Keratinocyte (primary cell): ENCODE measurements at regions not wholly inside any gene's neighbourhood (a gene's known extent, or its start where the extent isn't known, plus 50 kb on each side); places are given as distances from the start of the nearest gene placed in this dataset.

ENCODE experiments used
- DNase-seq: peaks from one replicate; pipeline ENCODE4 v3.0.0-alpha.2; 2011; ENCODE audit warnings: low read depth, missing footprints, low spot score
- FAIRE-seq: peaks from 2 replicates; lab custom pipeline; 2011; peaks lifted over from hg19 to GRCh38; lab: Jason Lieb, UNC
- H2AFZ ChIP-seq: 2 replicates; pipeline ENCODE4 v1.6.0; 2012; ENCODE audit warnings: low read length, control low read depth, inconsistent platforms; ENCODE audit not compliant: control insufficient read depth
- H3K27ac ChIP-seq: 2 replicates; pipeline ENCODE4 v1.5.1; 2011; ENCODE audit warnings: low read length; ENCODE audit not compliant: control insufficient read depth, insufficient read depth
- H3K27me3 ChIP-seq: 3 replicates; pipeline ENCODE4 v1.6.0; 2011; ENCODE audit warnings: low read length; ENCODE audit not compliant: control insufficient read depth, insufficient read depth; ENCODE audit errors: extremely low read depth
- H3K36me3 ChIP-seq, 2 experiments: 2 replicates in 1 of 2; 3 replicates in 1 of 2; pipeline ENCODE4 v1.5.1; 2011; ENCODE audit warnings: low read length in 2 of 2, mild to moderate bottlenecking in 1 of 2; ENCODE audit not compliant: control insufficient read depth in 2 of 2, insufficient read depth in 2 of 2; ENCODE audit errors: extremely low read depth in 1 of 2
- H3K4me1 ChIP-seq: 3 replicates; pipeline ENCODE4 v1.5.1; 2011; ENCODE audit warnings: low read length; ENCODE audit not compliant: control insufficient read depth, insufficient read depth; ENCODE audit errors: extremely low read depth
- H3K4me2 ChIP-seq: 3 replicates; pipeline ENCODE4 v1.6.0; 2011; ENCODE audit warnings: low read depth, low read length; ENCODE audit not compliant: control insufficient read depth, insufficient read depth; ENCODE audit errors: extremely low read depth
- H3K4me3 ChIP-seq, 3 experiments: fragments of 200-600 bp in 1 of 3; sonication (generic) in 1 of 3; 2 replicates in 2 of 3; 3 replicates in 1 of 3; pipeline ENCODE4 v1.5.1; 2011 to 2016; ENCODE audit warnings: low read length in 3 of 3, mild to moderate bottlenecking in 3 of 3, control low read depth in 2 of 3, inconsistent platforms in 1 of 3, low read depth in 1 of 3, mixed read lengths in 1 of 3, mixed run types in 1 of 3, moderate library complexity in 1 of 3; ENCODE audit not compliant: control insufficient read depth in 2 of 3, insufficient read depth in 2 of 3; ENCODE audit errors: extremely low read depth in 1 of 3
- H3K79me2 ChIP-seq: 2 replicates; pipeline ENCODE4 v1.6.0; 2012; ENCODE audit warnings: low read length; ENCODE audit not compliant: control insufficient read depth, insufficient read depth
- H3K9ac ChIP-seq: 3 replicates; pipeline ENCODE4 v1.6.0; 2011; ENCODE audit warnings: low read length; ENCODE audit not compliant: control insufficient read depth, insufficient read depth; ENCODE audit errors: extremely low read depth
- H3K9me1 ChIP-seq: 3 replicates; pipeline ENCODE4 v1.6.0; 2011; ENCODE audit warnings: low read length; ENCODE audit not compliant: control insufficient read depth, insufficient read depth; ENCODE audit errors: extremely low read depth
- H3K9me3 ChIP-seq: 2 replicates; pipeline ENCODE4 v1.5.1; 2012; ENCODE audit warnings: low read depth, low read length; ENCODE audit not compliant: control insufficient read depth
- H4K20me1 ChIP-seq: 3 replicates; pipeline ENCODE4 v1.6.0; 2011; ENCODE audit warnings: low read length; ENCODE audit not compliant: control insufficient read depth, insufficient read depth; ENCODE audit errors: extremely low read depth
- CTCF ChIP-seq, 3 experiments: IDR thresholded peaks in 1 of 3; conservative IDR thresholded peaks in 1 of 3; optimal IDR thresholded peaks in 1 of 3; 2 replicates in 2 of 3; 3 replicates in 1 of 3; pipeline versions ENCODE3 to v1.5.1; 2011; ENCODE audit warnings: low read length in 3 of 3, mild to moderate bottlenecking in 3 of 3, moderate library complexity in 2 of 3, control low read depth in 1 of 3, inconsistent platforms in 1 of 3; ENCODE audit not compliant: insufficient read depth in 2 of 3; ENCODE audit errors: extremely low read depth in 1 of 3
- EZH2 ChIP-seq: IDR thresholded peaks from one replicate; pipeline ENCODE4 v1.6.1; 2012; ENCODE audit warnings: inconsistent platforms, mild to moderate bottlenecking, low read length, moderate library complexity
- dilution Hi-C: fragments of 300-500 bp; cut with MboI; formaldehyde crosslinking; loops from one replicate; pipeline ENCODE4 v1.7.0; 2020; ENCODE audit warnings: low sequenced_read_pairs; ENCODE audit not compliant: extremely low pct_ligation_motif_present

- H4K20me1 ChIP-seq, result no peaks in the 10 kb centered on the region
- no peaks in the 10 kb centered on the region for H3K9me1 ChIP-seq
- no peak overlapping the region for H3K4me3 ChIP-seq
- H3K27me3 ChIP-seq, result no peaks in the 10 kb centered on the region
- dilution Hi-C loops, result no loop called here
- H3K79me2 ChIP-seq, result no peaks in the 10 kb centered on the region
- no peak overlapping the region for H2AFZ ChIP-seq
- no peaks in the 10 kb centered on the region for H3K36me3 ChIP-seq
- TF ChIP-seq CTCF (optimal IDR thresholded peaks at IDR 0.05 in 1 of 3, IDR thresholded peaks at IDR 0.05 in 1 of 3, conservative IDR thresholded peaks at IDR 0.05 in 1 of 3; ENCODE audit: extremely low read depth in 1 of 3, insufficient read depth in 2 of 3, low read length in 3 of 3) (no peak), EZH2 (no peak)
- no peak overlapping the region for H3K4me2 ChIP-seq
- H3K27ac ChIP-seq, result no peak overlapping the region
- FAIRE-seq, result no peak
- no peaks in the 10 kb centered on the region for H3K9me3 ChIP-seq
- no peak for DNase-seq
- peaks cover 9% of the 10 kb centered on the region for H3K4me1 ChIP-seq
- H3K9ac ChIP-seq, result no peak overlapping the region
Observed at GRCh38 chr6:121828146-121828886, 392.9 kb downstream of the GJA1 start.

- H3K79me2 ChIP-seq, result no peaks in the 10 kb centered on the region
- H3K4me1 ChIP-seq, result peaks cover 9% of the 10 kb centered on the region
- TF ChIP-seq EZH2 (no peak), CTCF (optimal IDR thresholded peaks at IDR 0.05 in 1 of 3, IDR thresholded peaks at IDR 0.05 in 1 of 3, conservative IDR thresholded peaks at IDR 0.05 in 1 of 3; ENCODE audit: extremely low read depth in 1 of 3, insufficient read depth in 2 of 3, low read length in 3 of 3) (no peak)
- dilution Hi-C loops, result no loop called here
- H3K27ac ChIP-seq, result no peak overlapping the region
- no peaks in the 10 kb centered on the region for H3K9me3 ChIP-seq
- H3K9me1 ChIP-seq, result no peaks in the 10 kb centered on the region
- no peak overlapping the region for H3K4me2 ChIP-seq
- H3K4me3 ChIP-seq, result no peak overlapping the region
- no peaks in the 10 kb centered on the region for H4K20me1 ChIP-seq
- FAIRE-seq, result no peak
- no peaks in the 10 kb centered on the region for H3K27me3 ChIP-seq
- no peak overlapping the region for H3K9ac ChIP-seq
- H2AFZ ChIP-seq, result no peak overlapping the region
- H3K36me3 ChIP-seq, result no peaks in the 10 kb centered on the region
- no peak for DNase-seq
Observed at GRCh38 chr6:121830736-121831135, 395.3 kb downstream of the GJA1 start.
